ENCODE measurements at regions not wholly inside any gene's neighbourhood (a gene's known extent, or its start where the extent isn't known, plus 50 kb on each side); places are given as distances from the start of the nearest gene placed in this dataset.

GRCh38 chrX:7283741-7284140 is 135.8 kb upstream of the PUDP start:
- no peak overlapping the region for H3K4me3 ChIP-seq (ENCODE audit: severe bottlenecking)
- no peak for ATAC-seq (ENCODE audit: low read depth)
- no peaks in the 10 kb centered on the region for H3K27me3 ChIP-seq (ENCODE audit: insufficient read depth, poor library complexity, severe bottlenecking)
- DNase-seq (ENCODE audit: low spot score) = no peak
- no peak for TF ChIP-seq CTCF (IDR thresholded peaks at IDR 0.05; ENCODE audit: poor library complexity, severe bottlenecking)
- H3K36me3 ChIP-seq (ENCODE audit: low read depth) = no peaks in the 10 kb centered on the region
- H3K4me1 ChIP-seq (ENCODE audit: insufficient read depth, poor library complexity, severe bottlenecking) = no peaks in the 10 kb centered on the region
- no peak overlapping the region for H3K27ac ChIP-seq (ENCODE audit: poor library complexity, severe bottlenecking)
- no peaks in the 10 kb centered on the region for H3K9me3 ChIP-seq (ENCODE audit: severe bottlenecking)

GRCh38 chrX:7280520-7280919 is 132.6 kb upstream of the PUDP start:
- H3K27me3 ChIP-seq (ENCODE audit: insufficient read depth, poor library complexity, severe bottlenecking) = no peaks in the 10 kb centered on the region
- no peak for TF ChIP-seq CTCF (IDR thresholded peaks at IDR 0.05; ENCODE audit: poor library complexity, severe bottlenecking)
- ATAC-seq (ENCODE audit: low read depth) (no peak), DNase-seq (ENCODE audit: low spot score) (no peak)
- no peak overlapping the region for H3K4me3 ChIP-seq (ENCODE audit: severe bottlenecking)
- no peaks in the 10 kb centered on the region for H3K9me3 ChIP-seq (ENCODE audit: severe bottlenecking)
- H3K27ac ChIP-seq (ENCODE audit: poor library complexity, severe bottlenecking) = no peak overlapping the region
- no peaks in the 10 kb centered on the region for H3K36me3 ChIP-seq (ENCODE audit: low read depth)
- no peaks in the 10 kb centered on the region for H3K4me1 ChIP-seq (ENCODE audit: insufficient read depth, poor library complexity, severe bottlenecking)

- DNase-seq (ENCODE audit: low spot score) (no peak), ATAC-seq (ENCODE audit: low read depth) (no peak)
- Histone ChIP-seq H3K27me3 (ENCODE audit: insufficient read depth, poor library complexity, severe bottlenecking) (no peaks in the 10 kb centered on the region), H3K9me3 (ENCODE audit: severe bottlenecking) (no peaks in the 10 kb centered on the region), H3K4me3 (ENCODE audit: severe bottlenecking) (no peak overlapping the region), H3K27ac (ENCODE audit: poor library complexity, severe bottlenecking) (no peak overlapping the region), H3K36me3 (ENCODE audit: low read depth) (no peaks in the 10 kb centered on the region), H3K4me1 (ENCODE audit: insufficient read depth, poor library complexity, severe bottlenecking) (no peaks in the 10 kb centered on the region)
- no peak for TF ChIP-seq CTCF (IDR thresholded peaks at IDR 0.05; ENCODE audit: poor library complexity, severe bottlenecking)
Observed at GRCh38 chrX:7272346-7272745, 124.4 kb upstream of the PUDP start.

GRCh38 chrX:7270933-7271332 is 123.0 kb upstream of the PUDP start:
- Histone ChIP-seq H3K27ac (ENCODE audit: poor library complexity, severe bottlenecking) (no peak overlapping the region), H3K36me3 (ENCODE audit: low read depth) (no peaks in the 10 kb centered on the region), H3K27me3 (ENCODE audit: insufficient read depth, poor library complexity, severe bottlenecking) (no peaks in the 10 kb centered on the region), H3K9me3 (ENCODE audit: severe bottlenecking) (no peaks in the 10 kb centered on the region), H3K4me1 (ENCODE audit: insufficient read depth, poor library complexity, severe bottlenecking) (no peaks in the 10 kb centered on the region), H3K4me3 (ENCODE audit: severe bottlenecking) (no peak overlapping the region)
- ATAC-seq (ENCODE audit: low read depth) (no peak), DNase-seq (ENCODE audit: low spot score) (no peak)
- no peak for TF ChIP-seq CTCF (IDR thresholded peaks at IDR 0.05; ENCODE audit: poor library complexity, severe bottlenecking)

GRCh38 chrX:7269991-7270390 is 122.0 kb upstream of the PUDP start:
- TF ChIP-seq CTCF (IDR thresholded peaks at IDR 0.05; ENCODE audit: poor library complexity, severe bottlenecking) = no peak
- Histone ChIP-seq H3K27me3 (ENCODE audit: insufficient read depth, poor library complexity, severe bottlenecking) (no peaks in the 10 kb centered on the region), H3K36me3 (ENCODE audit: low read depth) (no peaks in the 10 kb centered on the region), H3K4me1 (ENCODE audit: insufficient read depth, poor library complexity, severe bottlenecking) (no peaks in the 10 kb centered on the region), H3K27ac (ENCODE audit: poor library complexity, severe bottlenecking) (no peak overlapping the region), H3K4me3 (ENCODE audit: severe bottlenecking) (no peak overlapping the region), H3K9me3 (ENCODE audit: severe bottlenecking) (no peaks in the 10 kb centered on the region)
- ATAC-seq (ENCODE audit: low read depth) (peak; percentile 42; the same call in 2 of the 3 replicates), DNase-seq (ENCODE audit: low spot score) (no peak)

Data from RWPE2 (cell line).